ENCODE measurements at regions not wholly inside any gene's neighbourhood (a gene's known extent, or its start where the extent isn't known, plus 50 kb on each side); places are given as distances from the start of the nearest gene placed in this dataset.

- no peak for TF ChIP-seq BHLHE40 (IDR thresholded peaks at IDR 0.05; ENCODE audit: borderline replicate concordance in 1 of 2, low read depth in 2 of 2, low read length in 1 of 2)
- no peak for TF ChIP-seq PML (IDR thresholded peaks at IDR 0.05; ENCODE audit: low read length)
- TF ChIP-seq NKRF (conservative IDR thresholded peaks at IDR 0.05) = no peak
- Histone ChIP-seq H3K27me3 (replicated peaks in 1 of 2; ENCODE audit: control insufficient read depth in 2 of 2, insufficient read depth in 2 of 2, low read length in 1 of 2) (peaks cover 2 to 3% of the 10 kb centered on the region in 2 experiments; a peak in 1 of 4 replicates), H3K9me3 (replicated peaks; ENCODE audit: control insufficient read depth, insufficient read depth, low read length) (no peaks in the 10 kb centered on the region), H3K27ac (ENCODE audit: control insufficient read depth, insufficient read depth) (no peak overlapping the region), H3K9ac (ENCODE audit: control insufficient read depth, insufficient read depth, low read length) (no peak overlapping the region), H3K4me2 (ENCODE audit: control insufficient read depth, insufficient read depth) (no peak overlapping the region), H2AFZ (ENCODE audit: control insufficient read depth, low read depth, low read length) (no peak overlapping the region), H3K36me3 (ENCODE audit: control insufficient read depth in 2 of 2, insufficient read depth in 2 of 2, low read length in 1 of 2) (no peaks in the 10 kb centered on the region), H3K4me1 (ENCODE audit: control insufficient read depth, insufficient read depth, low read length) (no peaks in the 10 kb centered on the region), H3K4me3 (no peak overlapping the region), H3K79me2 (ENCODE audit: control insufficient read depth, insufficient read depth, low read length) (no peaks in the 10 kb centered on the region), H4K20me1 (ENCODE audit: control insufficient read depth, insufficient read depth) (no peaks in the 10 kb centered on the region)
- FAIRE-seq (no peak), DNase-seq (ENCODE audit: low read depth, low spot score) (no peak), ATAC-seq (no peak)
- RAD21 ChIA-PET (ENCODE audit: unreplicated experiment) = no interaction called here
- intact Hi-C loops (cut with micrococcal nuclease; ENCODE audit: unreplicated experiment) (no loop called here), in situ Hi-C loops (cut with MboI) (no loop called here)
- WGBS (ENCODE audit: insufficient coverage, insufficient replicate concordance, low lambda C conversion rate, missing lambda C conversion rate) = 25% methylated on average over 4 of the region's 4 CpGs
- CTCF ChIA-PET = no interaction called here
- no TSS peak for BruUV-seq (replicated peaks)
- POLR2A ChIA-PET = no interaction called here
- SMC1A ChIA-PET (ENCODE audit: uncharacterized antibody, unreplicated experiment) = no interaction called here
Observed at GRCh38 chr1:184146202-184146601, 94.7 kb downstream of the TSEN15 start.

GRCh38 chr1:184150776-184151531, 99.4 kb downstream of the TSEN15 start:
- Histone ChIP-seq H2AFZ (ENCODE audit: control insufficient read depth, low read depth, low read length) (no peak overlapping the region), H3K4me3 (no peak overlapping the region), H3K79me2 (ENCODE audit: control insufficient read depth, insufficient read depth, low read length) (no peaks in the 10 kb centered on the region), H4K20me1 (ENCODE audit: control insufficient read depth, insufficient read depth) (no peaks in the 10 kb centered on the region), H3K4me1 (ENCODE audit: control insufficient read depth, insufficient read depth, low read length) (no peaks in the 10 kb centered on the region), H3K27me3 (replicated peaks in 1 of 2; ENCODE audit: control insufficient read depth in 2 of 2, insufficient read depth in 2 of 2, low read length in 1 of 2) (peaks cover 2 to 7% of the 10 kb centered on the region in 2 experiments; a peak in 1 of 4 replicates), H3K4me2 (ENCODE audit: control insufficient read depth, insufficient read depth) (no peak overlapping the region), H3K9ac (ENCODE audit: control insufficient read depth, insufficient read depth, low read length) (no peak overlapping the region), H3K9me3 (replicated peaks; ENCODE audit: control insufficient read depth, insufficient read depth, low read length) (no peaks in the 10 kb centered on the region), H3K27ac (ENCODE audit: control insufficient read depth, insufficient read depth) (no peak overlapping the region), H3K36me3 (ENCODE audit: control insufficient read depth in 2 of 2, insufficient read depth in 2 of 2, low read length in 1 of 2) (no peaks in the 10 kb centered on the region)
- ChIA-PET CTCF (interaction anchor here (0.7 to 2.7 kb wide), 2 partner anchors 43 to 71 kb away, joined by 3 to 9 read pairs; no protein-coding TSS in a partner anchor), RAD21 (ENCODE audit: unreplicated experiment) (no interaction called here), SMC1A (ENCODE audit: uncharacterized antibody, unreplicated experiment) (interaction anchor here (1.0 kb wide), 1 partner anchor 9 kb away, joined by 5 read pairs; no protein-coding TSS in a partner anchor), POLR2A (interaction anchor here (1.7 kb wide), 1 partner anchor 11 kb away, joined by 3 read pairs; no protein-coding TSS in a partner anchor)
- 62% methylated on average over 9 of the region's 9 CpGs for WGBS (ENCODE audit: insufficient coverage, insufficient replicate concordance, low lambda C conversion rate, missing lambda C conversion rate)
- no TSS peak for BruUV-seq (replicated peaks)
- ATAC-seq = no peak
- no peak for DNase-seq (ENCODE audit: low read depth, low spot score)
- no peak for FAIRE-seq
- in situ Hi-C loops (cut with MboI) = no loop called here
- intact Hi-C loops (cut with micrococcal nuclease; ENCODE audit: unreplicated experiment) = no loop called here
- TF ChIP-seq, protein P1, sequence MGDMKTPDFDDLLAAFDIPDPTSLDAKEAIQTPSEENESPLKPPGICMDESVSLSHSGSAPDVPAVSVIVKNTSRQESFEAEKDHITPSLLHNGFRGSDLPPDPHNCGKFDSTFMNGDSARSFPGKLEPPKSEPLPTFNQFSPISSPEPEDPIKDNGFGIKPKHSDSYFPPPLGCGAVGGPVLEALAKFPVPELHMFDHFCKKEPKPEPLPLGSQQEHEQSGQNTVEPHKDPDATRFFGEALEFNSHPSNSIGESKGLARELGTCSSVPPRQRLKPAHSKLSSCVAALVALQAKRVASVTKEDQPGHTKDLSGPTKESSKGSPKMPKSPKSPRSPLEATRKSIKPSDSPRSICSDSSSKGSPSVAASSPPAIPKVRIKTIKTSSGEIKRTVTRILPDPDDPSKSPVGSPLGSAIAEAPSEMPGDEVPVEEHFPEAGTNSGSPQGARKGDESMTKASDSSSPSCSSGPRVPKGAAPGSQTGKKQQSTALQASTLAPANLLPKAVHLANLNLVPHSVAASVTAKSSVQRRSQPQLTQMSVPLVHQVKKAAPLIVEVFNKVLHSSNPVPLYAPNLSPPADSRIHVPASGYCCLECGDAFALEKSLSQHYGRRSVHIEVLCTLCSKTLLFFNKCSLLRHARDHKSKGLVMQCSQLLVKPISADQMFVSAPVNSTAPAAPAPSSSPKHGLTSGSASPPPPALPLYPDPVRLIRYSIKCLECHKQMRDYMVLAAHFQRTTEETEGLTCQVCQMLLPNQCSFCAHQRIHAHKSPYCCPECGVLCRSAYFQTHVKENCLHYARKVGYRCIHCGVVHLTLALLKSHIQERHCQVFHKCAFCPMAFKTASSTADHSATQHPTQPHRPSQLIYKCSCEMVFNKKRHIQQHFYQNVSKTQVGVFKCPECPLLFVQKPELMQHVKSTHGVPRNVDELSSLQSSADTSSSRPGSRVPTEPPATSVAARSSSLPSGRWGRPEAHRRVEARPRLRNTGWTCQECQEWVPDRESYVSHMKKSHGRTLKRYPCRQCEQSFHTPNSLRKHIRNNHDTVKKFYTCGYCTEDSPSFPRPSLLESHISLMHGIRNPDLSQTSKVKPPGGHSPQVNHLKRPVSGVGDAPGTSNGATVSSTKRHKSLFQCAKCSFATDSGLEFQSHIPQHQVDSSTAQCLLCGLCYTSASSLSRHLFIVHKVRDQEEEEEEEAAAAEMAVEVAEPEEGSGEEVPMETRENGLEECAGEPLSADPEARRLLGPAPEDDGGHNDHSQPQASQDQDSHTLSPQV (IDR thresholded peaks at IDR 0.05) = no peak
- TF ChIP-seq BCL11A (IDR thresholded peaks at IDR 0.05; ENCODE audit: low read depth, low read length) (no peak), EZH2 (IDR thresholded peaks at IDR 0.05; ENCODE audit: borderline replicate concordance, control insufficient read depth, low read depth, low read length) (no peak)

Data from GM12878 (cell line).